Ascending aorta (tissue), 2 donors: ENCODE measurements at regions not wholly inside any gene's neighbourhood (a gene's known extent, or its start where the extent isn't known, plus 50 kb on each side); places are given as distances from the start of the nearest gene placed in this dataset.
"Not testable (repeated sequence)": the region's sequence is repeated elsewhere in the genome, so short reads cannot be mapped to it uniquely, and the experiment has no call there.

Experiments
- DNase-seq, 2 donors: peaks; one replicate each; pipeline ENCODE4 v3.0.0-alpha.2; 2019; ENCODE audit warnings: low spot score in 2 of 2
- H3K27ac ChIP-seq, 2 donors: fragments of 200-600 bp; sonication (generic); one replicate each; pipeline ENCODE4 v1.5.1; 2016 to 2017; ENCODE audit warnings: mild to moderate bottlenecking in 1 of 2
- H3K27me3 ChIP-seq: fragments of 200-600 bp; sonication (generic); one replicate; pipeline ENCODE4 v1.5.1; 2017
- H3K36me3 ChIP-seq, 2 donors: fragments of 200-600 bp; sonication (generic); one replicate each; pipeline ENCODE4 v1.5.1; 2016
- H3K4me1 ChIP-seq, 2 donors: fragments of 200-600 bp; sonication (generic); one replicate each; pipeline ENCODE4 v1.5.1; 2016 to 2017; ENCODE audit warnings: mild to moderate bottlenecking in 1 of 2
- H3K4me3 ChIP-seq, 2 donors: fragments of 200-600 bp; sonication (generic); one replicate each; pipeline ENCODE4 v1.5.1; 2016 to 2017; ENCODE audit warnings: mild to moderate bottlenecking in 1 of 2
- H3K9me3 ChIP-seq, 2 donors: fragments of 200-600 bp; sonication (generic); one replicate each; pipeline ENCODE4 v1.5.1; 2016
- intact Hi-C: fragments of 100-400 bp; cut with DNase I; formaldehyde crosslinking; loops from one replicate; pipeline ENCODE4 v1.15.1; 2023
- TF ChIP-seq, protein P1 (sequence below), 3 experiments: fragments of 200-600 bp in 2 of 3; fragments of 450-650 bp in 1 of 3; sonication (generic) in 2 of 3; IDR thresholded peaks; one replicate each; pipeline ENCODE4 v1.5.1; 2016 to 2019; ENCODE audit warnings: antibody characterized with exemption in 3 of 3, mild to moderate bottlenecking in 1 of 3, moderate library complexity in 1 of 3

GRCh38 chr1:224558904-224559303, 57.2 kb upstream of the CNIH3 start:
- DNase-seq = no peak
- H3K4me1 ChIP-seq = no peaks in the 10 kb centered on the region
- TF ChIP-seq, protein P1, sequence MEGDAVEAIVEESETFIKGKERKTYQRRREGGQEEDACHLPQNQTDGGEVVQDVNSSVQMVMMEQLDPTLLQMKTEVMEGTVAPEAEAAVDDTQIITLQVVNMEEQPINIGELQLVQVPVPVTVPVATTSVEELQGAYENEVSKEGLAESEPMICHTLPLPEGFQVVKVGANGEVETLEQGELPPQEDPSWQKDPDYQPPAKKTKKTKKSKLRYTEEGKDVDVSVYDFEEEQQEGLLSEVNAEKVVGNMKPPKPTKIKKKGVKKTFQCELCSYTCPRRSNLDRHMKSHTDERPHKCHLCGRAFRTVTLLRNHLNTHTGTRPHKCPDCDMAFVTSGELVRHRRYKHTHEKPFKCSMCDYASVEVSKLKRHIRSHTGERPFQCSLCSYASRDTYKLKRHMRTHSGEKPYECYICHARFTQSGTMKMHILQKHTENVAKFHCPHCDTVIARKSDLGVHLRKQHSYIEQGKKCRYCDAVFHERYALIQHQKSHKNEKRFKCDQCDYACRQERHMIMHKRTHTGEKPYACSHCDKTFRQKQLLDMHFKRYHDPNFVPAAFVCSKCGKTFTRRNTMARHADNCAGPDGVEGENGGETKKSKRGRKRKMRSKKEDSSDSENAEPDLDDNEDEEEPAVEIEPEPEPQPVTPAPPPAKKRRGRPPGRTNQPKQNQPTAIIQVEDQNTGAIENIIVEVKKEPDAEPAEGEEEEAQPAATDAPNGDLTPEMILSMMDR (IDR thresholded peaks at IDR 0.05) = no peak
- H3K36me3 ChIP-seq = no peaks in the 10 kb centered on the region
- no peak overlapping the region for H3K4me3 ChIP-seq
- no peaks in the 10 kb centered on the region for H3K9me3 ChIP-seq
- intact Hi-C loops = no loop called here
- no peaks in the 10 kb centered on the region for H3K27me3 ChIP-seq
- no peak overlapping the region for H3K27ac ChIP-seq

DNA sequence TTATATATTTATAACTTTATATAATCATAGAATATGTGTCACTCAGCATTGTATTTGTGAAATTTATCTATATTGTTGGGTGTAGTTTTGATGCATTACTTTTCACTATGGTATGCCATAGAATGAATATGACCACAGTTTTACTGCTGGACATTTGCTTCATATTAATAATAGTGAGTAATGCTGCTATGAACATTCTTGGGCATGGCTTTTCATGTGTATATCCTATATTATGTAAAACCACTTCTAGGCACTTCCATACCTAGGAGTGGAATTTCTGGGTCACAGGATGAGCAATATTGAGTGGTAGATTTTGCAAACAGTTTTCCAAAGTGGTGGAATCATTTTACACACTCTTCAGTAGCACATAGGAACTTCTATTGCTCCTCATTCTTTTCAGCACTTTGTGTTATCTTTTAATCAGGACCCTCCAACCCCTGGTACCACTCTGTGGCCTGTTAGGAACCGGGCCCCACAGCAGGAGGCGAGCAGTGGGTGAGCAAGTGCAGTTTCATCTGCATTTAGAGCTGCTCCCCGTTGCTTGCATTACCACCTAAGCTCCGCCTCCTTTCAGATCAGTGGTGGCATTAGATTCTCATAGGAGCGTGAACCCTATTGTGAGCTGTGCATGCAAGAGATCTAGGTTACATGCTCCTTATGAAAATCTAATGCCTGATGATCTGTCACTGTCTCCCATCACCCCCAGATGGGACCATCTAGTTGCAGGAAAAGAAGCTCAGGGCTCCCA, 56.0 kb upstream of the CNIH3 start:
- no peaks in the 10 kb centered on the region for H3K4me1 ChIP-seq
- H3K27ac ChIP-seq = no peak overlapping the region
- TF ChIP-seq, protein P1 (IDR thresholded peaks at IDR 0.05) = no peak
- intact Hi-C loops = no loop called here
- no peaks in the 10 kb centered on the region for H3K36me3 ChIP-seq
- H3K27me3 ChIP-seq = no peaks in the 10 kb centered on the region
- DNase-seq = no peak
- no peak overlapping the region for H3K4me3 ChIP-seq
- no peaks in the 10 kb centered on the region for H3K9me3 ChIP-seq

- H3K4me3 ChIP-seq, H3K27me3 ChIP-seq, DNase-seq, H3K36me3 ChIP-seq, intact Hi-C loops, H3K4me1 ChIP-seq, H3K9me3 ChIP-seq, H3K27ac ChIP-seq: not testable (repeated sequence)
These were observed 53.2 kb upstream of the CNIH3 start for GRCh38 chr1:224562881-224563280.

GRCh38 chr1:224563666-224564065, 52.5 kb upstream of the CNIH3 start:
- Histone ChIP-seq H3K36me3 (no peaks in the 10 kb centered on the region), H3K27me3 (no peaks in the 10 kb centered on the region), H3K4me1 (no peaks in the 10 kb centered on the region), H3K4me3 (no peak overlapping the region), H3K27ac (no peak overlapping the region), H3K9me3 (no peaks in the 10 kb centered on the region)
- intact Hi-C loops = no loop called here
- TF ChIP-seq, protein P1 (IDR thresholded peaks at IDR 0.05) = no peak
- no peak for DNase-seq

DNA sequence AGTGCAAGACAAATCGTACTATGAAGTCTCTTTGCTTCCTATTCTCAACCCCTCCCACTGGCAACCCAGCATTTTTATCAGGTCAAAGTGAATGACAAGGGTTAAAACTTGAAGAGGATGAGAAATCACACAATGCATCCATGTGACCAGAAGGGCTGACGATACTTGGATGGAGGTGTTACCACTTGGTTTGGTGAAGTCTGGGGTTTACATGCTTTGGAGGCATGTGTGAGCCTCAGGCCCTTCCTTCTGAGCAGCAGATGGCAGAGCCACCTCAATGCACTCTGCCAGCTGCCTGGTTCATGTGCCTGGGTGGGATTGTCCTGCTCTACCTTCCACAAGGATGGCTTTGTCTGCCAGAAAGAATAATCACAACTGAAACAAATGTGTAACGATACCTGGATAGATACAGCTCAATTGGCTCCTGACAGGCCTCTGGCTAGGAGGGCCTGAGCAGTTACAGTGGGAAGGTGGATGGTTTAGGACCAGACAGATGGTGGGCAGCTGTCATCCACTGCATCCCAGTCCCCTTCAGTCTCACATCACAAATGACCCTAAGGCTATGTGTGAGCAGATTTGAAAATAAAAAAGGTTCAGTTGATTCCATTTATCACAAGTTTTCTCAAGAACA, 51.5 kb upstream of the CNIH3 start:
- intact Hi-C loops = no loop called here
- Histone ChIP-seq H3K4me3 (no peak overlapping the region), H3K27ac (no peak overlapping the region), H3K4me1 (no peaks in the 10 kb centered on the region), H3K36me3 (no peaks in the 10 kb centered on the region), H3K9me3 (no peaks in the 10 kb centered on the region), H3K27me3 (no peaks in the 10 kb centered on the region)
- TF ChIP-seq, protein P1 (IDR thresholded peaks at IDR 0.05) = no peak
- no peak for DNase-seq

- H3K27ac ChIP-seq = no peak overlapping the region
- intact Hi-C loops = no loop called here
- no peaks in the 10 kb centered on the region for H3K9me3 ChIP-seq
- TF ChIP-seq, protein P1 (IDR thresholded peaks at IDR 0.05) = no peak
- H3K36me3 ChIP-seq = no peaks in the 10 kb centered on the region
- H3K27me3 ChIP-seq = no peaks in the 10 kb centered on the region
- no peaks in the 10 kb centered on the region for H3K4me1 ChIP-seq
- H3K4me3 ChIP-seq = no peak overlapping the region
- DNase-seq = no peak
These were observed 50.9 kb upstream of the CNIH3 start for GRCh38 chr1:224565186-224565585.
